ENCODE measurements at regions not wholly inside any gene's neighbourhood (a gene's known extent, or its start where the extent isn't known, plus 50 kb on each side); places are given as distances from the start of the nearest gene placed in this dataset.

- Mint-ChIP-seq H3K36me3 (ENCODE audit: low read depth) (peaks cover 33% of the 10 kb centered on the region), H3K27ac (no peak overlapping the region), H3K9me3 (no peaks in the 10 kb centered on the region), H3K4me1 (peaks cover 28% of the 10 kb centered on the region), H3K27me3 (ENCODE audit: insufficient read depth) (no peaks in the 10 kb centered on the region), H3K4me3 (no peak overlapping the region)
- no peak overlapping the region for H3K4me3 ChIP-seq (ENCODE audit: low read length)
- no peak overlapping the region for H3K9ac ChIP-seq (ENCODE audit: extremely low read depth, low read length, poor library complexity, severe bottlenecking)
- peaks cover 4% of the 10 kb centered on the region for H3K4me1 ChIP-seq (ENCODE audit: control insufficient read depth, insufficient read depth, low read length)
- no peak for TF ChIP-seq CTCF (conservative IDR thresholded peaks at IDR 0.05)
- no peak overlapping the region for H3K27ac ChIP-seq (ENCODE audit: low read depth, low read length)
- 94 to 96% methylated on average over 18 to 19 of the region's 19 CpGs for WGBS, 2 experiments (ENCODE audit: insufficient coverage in 1 of 2, insufficient read length in 1 of 2)
- H3K9me3 ChIP-seq (ENCODE audit: control insufficient read depth, low read length), result no peaks in the 10 kb centered on the region
- no peak for DNase-seq
- H3K36me3 ChIP-seq (ENCODE audit: control insufficient read depth, insufficient read depth, low read length), result peaks cover 4% of the 10 kb centered on the region
- no peaks in the 10 kb centered on the region for H3K27me3 ChIP-seq (ENCODE audit: control insufficient read depth, insufficient read depth, low read length, poor library complexity, severe bottlenecking)
Measured at GRCh38 chr11:71115770-71116692, 136.3 kb downstream of the SHANK2 start.

- peaks cover 45% of the 10 kb centered on the region for H3K36me3 Mint-ChIP-seq (ENCODE audit: low read depth)
Measured at GRCh38 chr11:71114124-71114851, 138.1 kb downstream of the SHANK2 start.

GRCh38 chr11:71112990-71113389, 139.4 kb downstream of the SHANK2 start:
- Histone ChIP-seq H3K27ac (ENCODE audit: low read depth, low read length) (no peak overlapping the region), H3K4me1 (ENCODE audit: control insufficient read depth, insufficient read depth, low read length) (no peaks in the 10 kb centered on the region), H3K4me3 (ENCODE audit: low read length) (no peak overlapping the region), H3K27me3 (ENCODE audit: control insufficient read depth, insufficient read depth, low read length, poor library complexity, severe bottlenecking) (no peaks in the 10 kb centered on the region), H3K36me3 (ENCODE audit: control insufficient read depth, insufficient read depth, low read length) (peaks cover 8% of the 10 kb centered on the region), H3K9ac (ENCODE audit: extremely low read depth, low read length, poor library complexity, severe bottlenecking) (no peak overlapping the region), H3K9me3 (ENCODE audit: control insufficient read depth, low read length) (no peaks in the 10 kb centered on the region)
- no peaks in the 10 kb centered on the region for H3K27me3 Mint-ChIP-seq (ENCODE audit: insufficient read depth)
- peaks cover 42% of the 10 kb centered on the region for H3K36me3 Mint-ChIP-seq (ENCODE audit: low read depth)
- no peak for DNase-seq
- 82 to 87% methylated on average over 13 to 16 of the region's 16 CpGs for WGBS, 2 experiments (ENCODE audit: insufficient coverage in 1 of 2, insufficient read length in 1 of 2)
- peaks cover 16% of the 10 kb centered on the region for H3K4me1 Mint-ChIP-seq
- no peak for TF ChIP-seq CTCF (conservative IDR thresholded peaks at IDR 0.05)
- peak overlapping the region; percentile 38 for H3K27ac Mint-ChIP-seq
- no peak overlapping the region for H3K4me3 Mint-ChIP-seq
- H3K9me3 Mint-ChIP-seq, result no peaks in the 10 kb centered on the region

More at GRCh38 chr11:71114124-71114851, 138.1 kb downstream of the SHANK2 start:
- peaks cover 8% of the 10 kb centered on the region for H3K36me3 ChIP-seq (ENCODE audit: control insufficient read depth, insufficient read depth, low read length)
- no peak overlapping the region for H3K4me3 ChIP-seq (ENCODE audit: low read length)
- no peak for DNase-seq
- no peak overlapping the region for H3K4me3 Mint-ChIP-seq
- H3K9me3 ChIP-seq (ENCODE audit: control insufficient read depth, low read length), result no peaks in the 10 kb centered on the region
- no peak overlapping the region for H3K27ac ChIP-seq (ENCODE audit: low read depth, low read length)
- H3K4me1 ChIP-seq (ENCODE audit: control insufficient read depth, insufficient read depth, low read length), result no peaks in the 10 kb centered on the region
- no peaks in the 10 kb centered on the region for H3K27me3 Mint-ChIP-seq (ENCODE audit: insufficient read depth)
- H3K27me3 ChIP-seq (ENCODE audit: control insufficient read depth, insufficient read depth, low read length, poor library complexity, severe bottlenecking), result no peaks in the 10 kb centered on the region
- WGBS, 2 experiments (ENCODE audit: insufficient coverage in 1 of 2, insufficient read length in 1 of 2), result 95 to 97% methylated on average over 10 to 12 of the region's 12 CpGs
- no peak overlapping the region for H3K9ac ChIP-seq (ENCODE audit: extremely low read depth, low read length, poor library complexity, severe bottlenecking)
- no peaks in the 10 kb centered on the region for H3K9me3 Mint-ChIP-seq
- no peak overlapping the region for H3K27ac Mint-ChIP-seq
- H3K4me1 Mint-ChIP-seq, result peaks cover 16% of the 10 kb centered on the region
- no peak for TF ChIP-seq CTCF (conservative IDR thresholded peaks at IDR 0.05)
